Skeletal muscle satellite cell (primary cell): ENCODE measurements at regions not wholly inside any gene's neighbourhood (a gene's known extent, or its start where the extent isn't known, plus 50 kb on each side); places are given as distances from the start of the nearest gene placed in this dataset.

Experiments used
- H3K27me3 ChIP-seq: 2 replicates; pipeline ENCODE4 v1.7.0; 2013; ENCODE audit warnings: low read length; ENCODE audit not compliant: control insufficient read depth, insufficient read depth
- H3K36me3 ChIP-seq: 2 replicates; pipeline ENCODE4 v1.7.0; 2013; ENCODE audit warnings: mild to moderate bottlenecking, control low read depth, low read length; ENCODE audit not compliant: insufficient read depth
- H3K4me1 ChIP-seq: 2 replicates; pipeline ENCODE4 v1.7.0; 2013; ENCODE audit warnings: low read length; ENCODE audit not compliant: control insufficient read depth, insufficient read depth
- H3K4me2 ChIP-seq: 2 replicates; pipeline ENCODE4 v1.7.0; 2013; ENCODE audit warnings: mild to moderate bottlenecking, low read length
- H3K4me3 ChIP-seq: 2 replicates; pipeline ENCODE4 v1.7.0; 2013; ENCODE audit warnings: low read length
- H3K9ac ChIP-seq: 2 replicates; pipeline ENCODE4 v1.7.0; 2013; ENCODE audit warnings: mild to moderate bottlenecking, low read depth, low read length, moderate library complexity
- H3K9me3 ChIP-seq: replicated peaks from 2 replicates; pipeline ENCODE4 v1.7.0; 2013; ENCODE audit warnings: mild to moderate bottlenecking, control low read depth, low read length

- Histone ChIP-seq H3K4me1 (no peaks in the 10 kb centered on the region), H3K9ac (no peak overlapping the region), H3K4me2 (no peak overlapping the region)
Measured at GRCh38 chr1:219541946-219542345, 71.0 kb downstream of the ZC3H11B start.

DNA sequence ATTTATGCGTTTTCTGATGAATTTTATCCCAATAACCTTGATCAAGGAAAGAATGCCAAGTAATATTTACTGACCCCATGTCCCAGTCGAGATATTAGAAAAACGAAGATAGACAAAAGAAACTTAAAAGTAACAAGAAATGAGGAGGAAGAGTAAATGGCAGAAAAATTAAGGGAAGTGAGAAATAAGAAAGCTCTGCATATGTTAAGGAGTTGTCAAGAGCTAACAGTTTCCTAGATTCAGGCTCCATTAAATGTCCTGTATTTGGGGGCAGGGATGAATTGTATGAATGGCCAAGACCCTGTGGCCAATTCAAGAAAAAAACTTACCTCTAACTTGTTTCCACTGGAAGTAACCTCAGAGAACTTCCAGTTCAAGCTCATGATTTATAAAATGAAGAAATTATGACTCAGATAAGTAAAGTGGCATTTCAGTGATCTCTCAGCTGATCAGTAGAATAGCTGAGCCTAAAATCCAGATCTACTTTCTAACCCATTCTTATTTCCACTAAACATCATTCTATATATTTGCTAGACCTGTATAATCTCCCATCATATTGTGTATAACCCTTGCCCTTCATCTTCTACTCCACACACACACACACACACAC is 73.2 kb downstream of the ZC3H11B start:
- Histone ChIP-seq H3K36me3 (no peaks in the 10 kb centered on the region), H3K4me1 (no peaks in the 10 kb centered on the region), H3K27me3 (peaks cover 17% of the 10 kb centered on the region), H3K4me2 (no peak overlapping the region), H3K9ac (no peak overlapping the region), H3K9me3 (no peaks in the 10 kb centered on the region), H3K4me3 (no peak overlapping the region)

More at GRCh38 chr1:219541946-219542345, 71.0 kb downstream of the ZC3H11B start:
- Histone ChIP-seq H3K36me3 (no peaks in the 10 kb centered on the region), H3K27me3 (peaks cover 11% of the 10 kb centered on the region), H3K4me3 (no peak overlapping the region), H3K9me3 (no peaks in the 10 kb centered on the region)

DNA sequence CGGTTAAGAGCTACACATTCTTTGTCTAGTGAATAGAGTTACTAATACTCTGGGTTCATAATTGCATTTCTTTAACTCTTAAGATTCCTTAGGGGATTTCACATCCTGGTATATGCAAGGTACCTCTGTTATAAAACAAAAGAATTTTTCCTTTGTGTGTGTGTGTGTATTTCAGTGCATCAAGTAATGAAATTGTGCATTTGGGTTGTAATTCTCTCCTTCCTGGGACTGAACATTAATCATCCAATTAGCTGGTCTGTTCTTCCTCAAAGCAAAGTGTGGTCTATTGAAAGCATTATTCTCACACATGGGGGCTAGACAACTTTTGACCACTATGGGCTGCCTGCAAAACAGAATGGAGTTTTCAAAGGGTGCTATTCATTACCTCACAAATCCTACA is 74.0 kb downstream of the ZC3H11B start:
- Histone ChIP-seq H3K4me2 (no peak overlapping the region), H3K4me1 (no peaks in the 10 kb centered on the region), H3K9me3 (no peaks in the 10 kb centered on the region), H3K4me3 (no peak overlapping the region), H3K9ac (no peak overlapping the region), H3K36me3 (no peaks in the 10 kb centered on the region), H3K27me3 (peaks cover 21% of the 10 kb centered on the region)

DNA sequence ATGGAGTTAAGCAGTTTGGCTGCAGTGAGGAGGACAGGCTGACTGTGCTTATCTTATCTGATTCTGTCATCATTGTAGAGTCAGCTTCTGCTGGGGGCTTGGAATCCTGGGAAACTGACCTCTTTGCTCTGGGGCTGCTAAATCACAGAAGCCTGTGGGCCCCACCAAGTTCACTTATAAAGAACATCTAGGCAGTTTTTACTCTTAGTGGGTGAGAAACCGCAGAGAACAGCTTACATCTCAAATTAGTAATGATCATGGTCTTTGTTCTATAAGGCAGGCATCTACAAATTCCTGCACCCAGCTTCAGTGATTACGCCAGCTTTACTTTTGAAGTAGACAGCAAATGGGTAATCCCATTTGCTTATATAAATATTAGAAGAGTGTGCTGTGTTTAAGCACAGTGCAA is 75.7 kb downstream of the ZC3H11B start:
- no peak overlapping the region for H3K4me3 ChIP-seq
- no peaks in the 10 kb centered on the region for H3K4me1 ChIP-seq
- no peaks in the 10 kb centered on the region for H3K36me3 ChIP-seq
- no peak overlapping the region for H3K4me2 ChIP-seq
- no peaks in the 10 kb centered on the region for H3K9me3 ChIP-seq
- peaks cover 21% of the 10 kb centered on the region for H3K27me3 ChIP-seq
- H3K9ac ChIP-seq: no peak overlapping the region

DNA sequence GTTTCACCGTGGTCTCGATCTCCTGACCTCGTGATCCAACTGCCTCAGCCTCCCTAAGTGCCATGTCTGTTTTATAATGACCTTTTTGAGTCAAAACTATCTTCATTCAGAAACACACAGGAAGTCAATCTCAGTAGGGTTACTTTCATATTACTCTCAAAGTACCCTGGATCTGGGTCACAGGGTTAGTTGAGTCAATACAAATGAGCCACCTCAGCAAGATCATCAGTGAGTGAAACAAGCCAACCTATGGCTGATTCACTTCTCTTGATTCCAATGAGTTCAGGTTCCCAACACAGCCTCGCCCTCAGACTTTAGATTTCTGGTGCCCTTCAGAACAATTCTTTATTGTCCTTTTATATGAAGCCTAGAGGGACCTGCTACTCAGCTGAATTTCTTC is 76.9 kb downstream of the ZC3H11B start:
- Histone ChIP-seq H3K27me3 (peaks cover 17% of the 10 kb centered on the region), H3K9me3 (no peaks in the 10 kb centered on the region), H3K36me3 (no peaks in the 10 kb centered on the region), H3K4me1 (no peaks in the 10 kb centered on the region), H3K9ac (no peak overlapping the region), H3K4me3 (no peak overlapping the region), H3K4me2 (no peak overlapping the region)

DNA sequence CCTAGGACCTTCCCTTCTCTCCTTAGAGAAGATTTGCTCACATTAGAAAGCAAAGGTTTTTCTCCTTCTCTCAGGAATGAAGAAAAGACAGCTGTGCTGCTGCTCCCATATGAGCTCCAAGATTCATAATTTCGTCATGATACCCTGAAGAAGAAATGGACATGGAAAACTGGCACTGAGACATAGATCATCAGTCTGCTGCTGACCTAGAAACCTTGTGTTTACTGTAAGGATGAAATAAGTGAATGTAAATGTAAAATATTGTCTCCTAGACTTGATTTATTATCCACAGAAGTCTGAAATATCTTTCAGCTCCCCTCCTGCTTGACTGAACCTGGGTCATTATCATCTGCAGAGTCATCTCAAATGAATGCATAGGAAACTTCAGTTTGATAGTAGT is 77.9 kb downstream of the ZC3H11B start:
- H3K4me1 ChIP-seq: no peaks in the 10 kb centered on the region
- H3K9me3 ChIP-seq: no peaks in the 10 kb centered on the region
- H3K27me3 ChIP-seq: peaks cover 17% of the 10 kb centered on the region
- no peak overlapping the region for H3K9ac ChIP-seq
- H3K36me3 ChIP-seq: no peaks in the 10 kb centered on the region
- no peak overlapping the region for H3K4me3 ChIP-seq
- H3K4me2 ChIP-seq: no peak overlapping the region

DNA sequence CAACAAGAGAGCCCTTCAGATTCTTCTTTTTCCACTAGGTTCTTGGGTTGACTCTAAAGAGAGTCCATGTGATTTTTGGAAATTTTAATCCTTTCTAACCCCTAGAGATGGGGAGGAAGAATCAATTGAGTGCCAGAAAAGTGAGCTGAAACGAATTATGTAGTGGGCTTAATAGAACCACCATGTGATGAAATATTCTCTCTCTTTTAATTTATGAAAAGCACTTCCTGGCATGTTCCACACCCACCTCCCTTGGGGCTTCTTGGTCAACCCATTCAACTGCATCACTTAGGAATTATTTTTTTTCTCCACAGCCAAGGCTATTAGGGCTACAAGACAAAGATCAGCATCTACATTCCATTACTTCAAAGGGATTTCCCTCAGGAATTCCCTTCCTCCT is 79.6 kb downstream of the ZC3H11B start:
- Histone ChIP-seq H3K4me1 (no peaks in the 10 kb centered on the region), H3K36me3 (no peaks in the 10 kb centered on the region), H3K4me2 (no peak overlapping the region), H3K27me3 (peaks cover 12% of the 10 kb centered on the region), H3K9me3 (no peaks in the 10 kb centered on the region), H3K9ac (no peak overlapping the region), H3K4me3 (no peak overlapping the region)

DNA sequence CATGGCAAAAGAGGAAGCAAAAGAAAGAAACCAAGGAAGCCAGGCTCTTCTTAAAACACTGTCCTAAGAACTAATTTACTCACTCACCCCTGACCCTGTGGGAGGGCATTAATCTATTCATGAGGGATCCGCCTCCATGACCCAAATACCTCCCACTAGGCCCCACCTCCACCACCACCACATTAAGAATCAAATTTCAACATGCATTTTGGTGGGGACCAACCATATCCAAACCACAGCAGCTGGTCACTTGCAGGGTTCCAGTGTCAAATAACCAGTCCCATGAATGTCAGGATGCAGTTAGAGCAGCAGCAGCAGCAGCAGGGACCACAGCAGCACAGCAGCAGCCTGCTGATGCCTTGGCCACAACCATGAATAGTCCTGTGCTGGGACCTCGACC is 83.8 kb downstream of the ZC3H11B start:
- H3K4me3 ChIP-seq: no peak overlapping the region
- no peaks in the 10 kb centered on the region for H3K4me1 ChIP-seq
- no peaks in the 10 kb centered on the region for H3K36me3 ChIP-seq
- H3K9me3 ChIP-seq: no peaks in the 10 kb centered on the region
- no peak overlapping the region for H3K9ac ChIP-seq
- no peaks in the 10 kb centered on the region for H3K27me3 ChIP-seq
- no peak overlapping the region for H3K4me2 ChIP-seq

GRCh38 chr1:219528633-219529032 is 84.3 kb downstream of the ZC3H11B start:
- H3K36me3 ChIP-seq: no peaks in the 10 kb centered on the region
- no peaks in the 10 kb centered on the region for H3K9me3 ChIP-seq
- no peak overlapping the region for H3K4me2 ChIP-seq
- no peaks in the 10 kb centered on the region for H3K27me3 ChIP-seq
- H3K4me3 ChIP-seq: no peak overlapping the region
- no peak overlapping the region for H3K9ac ChIP-seq
- H3K4me1 ChIP-seq: no peaks in the 10 kb centered on the region

GRCh38 chr1:219527994-219528393 is 84.9 kb downstream of the ZC3H11B start:
- no peaks in the 10 kb centered on the region for H3K27me3 ChIP-seq
- no peak overlapping the region for H3K4me2 ChIP-seq
- no peak overlapping the region for H3K9ac ChIP-seq
- H3K9me3 ChIP-seq: no peaks in the 10 kb centered on the region
- no peaks in the 10 kb centered on the region for H3K4me1 ChIP-seq
- no peaks in the 10 kb centered on the region for H3K36me3 ChIP-seq
- H3K4me3 ChIP-seq: no peak overlapping the region

DNA sequence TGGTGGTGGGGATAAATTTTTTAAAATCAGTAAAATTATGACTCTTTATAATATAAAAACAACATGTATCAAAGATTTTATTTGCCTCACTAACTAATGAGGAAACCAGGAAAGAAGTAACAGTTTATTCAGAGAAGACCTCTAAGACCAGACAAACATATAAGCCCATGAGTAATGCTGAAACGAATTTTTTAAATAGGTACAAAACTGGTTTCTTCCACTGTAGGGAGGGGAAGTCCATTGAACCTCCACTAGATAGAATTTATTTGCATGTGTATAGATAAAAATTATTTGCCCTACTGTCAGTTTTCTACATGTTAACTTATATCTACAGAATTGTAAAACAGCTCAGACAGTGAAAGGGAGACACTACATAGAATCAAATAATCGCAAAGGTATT is 86.8 kb downstream of the ZC3H11B start:
- Histone ChIP-seq H3K36me3 (no peaks in the 10 kb centered on the region), H3K9me3 (no peaks in the 10 kb centered on the region), H3K4me2 (no peak overlapping the region), H3K27me3 (no peaks in the 10 kb centered on the region), H3K4me1 (no peaks in the 10 kb centered on the region), H3K9ac (no peak overlapping the region), H3K4me3 (no peak overlapping the region)

DNA sequence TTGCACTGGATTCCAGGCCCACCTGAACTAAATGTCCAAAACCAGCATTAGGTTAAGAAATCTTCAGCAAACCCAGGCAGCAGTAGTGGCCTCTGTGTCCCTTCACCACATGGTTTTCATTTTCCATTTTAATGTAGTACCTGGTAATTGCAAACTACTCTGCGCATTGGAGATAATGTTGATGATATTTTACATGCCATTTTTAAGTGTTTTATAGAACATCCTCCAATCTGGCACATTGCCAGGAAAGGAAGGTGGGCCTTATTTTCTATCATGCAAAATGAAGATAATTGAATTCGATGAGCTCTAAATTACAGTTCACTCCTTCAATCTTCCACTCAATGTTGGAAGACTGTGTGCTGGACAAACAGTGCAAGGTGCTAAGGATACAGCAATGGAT is 89.5 kb downstream of the ZC3H11B start:
- Histone ChIP-seq H3K9me3 (no peaks in the 10 kb centered on the region), H3K4me3 (no peak overlapping the region), H3K4me1 (no peaks in the 10 kb centered on the region), H3K9ac (no peak overlapping the region), H3K27me3 (no peaks in the 10 kb centered on the region), H3K36me3 (no peaks in the 10 kb centered on the region), H3K4me2 (no peak overlapping the region)
